ENCODE measurements at regions not wholly inside any gene's neighbourhood (a gene's known extent, or its start where the extent isn't known, plus 50 kb on each side); places are given as distances from the start of the nearest gene placed in this dataset.

DNA sequence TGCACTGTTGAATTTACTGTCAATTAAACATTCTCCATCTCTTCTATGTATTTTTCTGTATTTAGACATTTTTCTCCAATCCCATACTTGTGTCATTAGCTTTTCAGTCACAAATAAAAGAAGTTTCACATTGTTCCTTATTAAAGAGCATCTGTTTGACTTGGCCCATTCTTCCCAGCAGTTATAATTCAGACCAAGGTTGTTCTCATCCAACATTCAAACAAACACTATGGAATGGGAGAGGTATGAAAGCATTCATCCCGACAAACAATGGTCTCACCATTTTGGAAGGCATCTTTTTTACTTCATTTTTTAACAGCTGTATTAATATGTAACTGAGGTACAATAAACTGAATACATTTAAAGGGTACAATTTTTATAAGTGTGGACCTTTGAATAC lies 208.8 kb upstream of the MAF start:
- TF ChIP-seq CTCF (IDR thresholded peaks at IDR 0.05) = no peak
- no peak for TF ChIP-seq POLR2A (IDR thresholded peaks at IDR 0.05)

Data from lower leg skin (tissue), 3 donors.